ENCODE measurements at regions not wholly inside any gene's neighbourhood (a gene's known extent, or its start where the extent isn't known, plus 50 kb on each side); places are given as distances from the start of the nearest gene placed in this dataset.

- SMC1A ChIA-PET (ENCODE audit: uncharacterized antibody, unreplicated experiment), result interaction anchor here (1.1 kb wide), 1 partner anchor 44 kb away, joined by 3 read pairs; no protein-coding TSS in a partner anchor
- H3K79me2 ChIP-seq (ENCODE audit: control insufficient read depth, insufficient read depth, low read length), result no peaks in the 10 kb centered on the region
- H3K4me1 ChIP-seq (ENCODE audit: control insufficient read depth, insufficient read depth, low read length), result no peaks in the 10 kb centered on the region
- intact Hi-C loops (cut with micrococcal nuclease; ENCODE audit: unreplicated experiment), result no loop called here
- H3K9ac ChIP-seq (ENCODE audit: control insufficient read depth, insufficient read depth, low read length), result no peak overlapping the region
- no peaks in the 10 kb centered on the region for H3K9me3 ChIP-seq (replicated peaks; ENCODE audit: control insufficient read depth, insufficient read depth, low read length)
- FAIRE-seq (no peak), DNase-seq (ENCODE audit: low read depth, low spot score) (no peak), ATAC-seq (peak; percentile 29)
- no peak overlapping the region for H3K4me2 ChIP-seq (ENCODE audit: control insufficient read depth, insufficient read depth)
- BruUV-seq (replicated peaks), result no TSS peak
- RAD21 ChIA-PET (ENCODE audit: unreplicated experiment), result no interaction called here
- no peak overlapping the region for H2AFZ ChIP-seq (ENCODE audit: control insufficient read depth, low read depth, low read length)
- H3K4me3 ChIP-seq, result no peak overlapping the region
- no peaks in the 10 kb centered on the region for H4K20me1 ChIP-seq (ENCODE audit: control insufficient read depth, insufficient read depth)
- no peaks in the 10 kb centered on the region for H3K36me3 ChIP-seq (ENCODE audit: control insufficient read depth in 2 of 2, insufficient read depth in 2 of 2, low read length in 1 of 2)
- TF ChIP-seq ELK1 (IDR thresholded peaks at IDR 0.05; ENCODE audit: low read depth, low read length) (no peak), CUX1 (IDR thresholded peaks at IDR 0.05; ENCODE audit: insufficient replicate concordance, low read depth, low read length) (no peak), USF2 (IDR thresholded peaks at IDR 0.05; ENCODE audit: borderline replicate concordance, low read depth, low read length) (no peak), HDAC6 (IDR thresholded peaks at IDR 0.05; ENCODE audit: unreplicated experiment) (no peak), MEF2A (IDR thresholded peaks at IDR 0.05; ENCODE audit: insufficient read depth, low read depth, low read length) (no peak), MXI1 (IDR thresholded peaks at IDR 0.05; ENCODE audit: low read depth, low read length) (no peak), PAX8 (IDR thresholded peaks at IDR 0.05) (no peak), SIN3A (IDR thresholded peaks at IDR 0.05; ENCODE audit: low read depth, low read length) (no peak), KLF5 (IDR thresholded peaks at IDR 0.05; ENCODE audit: partially characterized antibody) (no peak), ASH2L (IDR thresholded peaks at IDR 0.05; ENCODE audit: borderline replicate concordance, low read depth) (no peak), RELA (IDR thresholded peaks at IDR 0.05; ENCODE audit: borderline replicate concordance, partially characterized antibody) (no peak), CEBPB (IDR thresholded peaks at IDR 0.05; ENCODE audit: borderline replicate concordance in 1 of 2, low read depth in 2 of 2, low read length in 2 of 2) (no peak), ATF7 (IDR thresholded peaks at IDR 0.05; ENCODE audit: low read depth) (no peak)
- POLR2A ChIA-PET, result no interaction called here
- CTCF ChIA-PET, result no interaction called here
- H3K27me3 ChIP-seq (replicated peaks in 1 of 2; ENCODE audit: control insufficient read depth in 2 of 2, insufficient read depth in 2 of 2, low read length in 1 of 2), result no peaks in the 10 kb centered on the region
- in situ Hi-C loops (cut with MboI), result no loop called here
- no peak overlapping the region for H3K27ac ChIP-seq (ENCODE audit: control insufficient read depth, insufficient read depth)
- WGBS (ENCODE audit: insufficient coverage, insufficient replicate concordance, low lambda C conversion rate, missing lambda C conversion rate), result 23% methylated on average over 3 of the region's 3 CpGs
These were observed 761.7 kb upstream of the ARRDC3 start for GRCh38 chr5:92144824-92145223.

All from GM12878 (cell line).